Breast epithelium (tissue), 4 donors: ENCODE measurements at regions not wholly inside any gene's neighbourhood (a gene's known extent, or its start where the extent isn't known, plus 50 kb on each side); places are given as distances from the start of the nearest gene placed in this dataset.
A peak's percentile ranks its signal among the peaks of the same experiment; 100 is the strongest.

ENCODE experiments used
- DNase-seq, 2 donors: peaks; one replicate each; pipeline ENCODE4 v3.0.0-alpha.2; 2019; ENCODE audit warnings: low spot score in 2 of 2
- H3K27ac ChIP-seq, 2 donors: fragments of 200-600 bp; sonication (generic) in 1 of 2; one replicate each; pipeline ENCODE4 v1.5.1; 2016 to 2019; ENCODE audit warnings: mild to moderate bottlenecking in 1 of 2
- H3K27me3 ChIP-seq, 2 donors: fragments of 200-600 bp; sonication (generic) in 1 of 2; one replicate each; pipeline versions ENCODE4 v1.5.1 to v1.6.0; 2017 to 2019; ENCODE audit warnings: control low read depth in 1 of 2, mild to moderate bottlenecking in 1 of 2
- H3K36me3 ChIP-seq: fragments of 200-600 bp; one replicate; pipeline ENCODE4 v1.5.1; 2019
- H3K4me1 ChIP-seq, 2 donors: fragments of 200-600 bp; sonication (generic); one replicate each; pipeline ENCODE4 v1.5.1; 2016 to 2019; ENCODE audit warnings: control low read depth in 1 of 2
- H3K4me3 ChIP-seq, 3 donors: fragments of 200-600 bp; sonication (generic); 1 replicate in 2 of 3; 2 replicates in 1 of 3; pipeline ENCODE4 v1.5.1; 2016 to 2019; ENCODE audit warnings: mild to moderate bottlenecking in 3 of 3, moderate library complexity in 2 of 3
- H3K9me3 ChIP-seq, 2 donors: fragments of 200-600 bp; sonication (generic) in 1 of 2; one replicate each; pipeline ENCODE4 v1.5.1; 2016 to 2019; ENCODE audit warnings: control low read depth in 1 of 2
- CTCF ChIP-seq, 3 donors: fragments of 450-650 bp; IDR thresholded peaks; one replicate each; pipeline ENCODE4 v1.5.1; 2016 to 2017; ENCODE audit warnings: antibody characterized with exemption in 3 of 3, mild to moderate bottlenecking in 3 of 3, moderate library complexity in 3 of 3
- POLR2A ChIP-seq: fragments of 450-650 bp; IDR thresholded peaks from one replicate; pipeline ENCODE4 v1.6.1; 2016; ENCODE audit warnings: antibody characterized with exemption, mild to moderate bottlenecking, moderate library complexity
- POLR2AphosphoS5 ChIP-seq, 3 donors: sonication (generic); formaldehyde crosslinking; IDR thresholded peaks; one replicate each; pipeline ENCODE4 v1.6.1; 2017; ENCODE audit warnings: antibody characterized with exemption in 3 of 3
- intact Hi-C: fragments of 100-400 bp; cut with DNase I; formaldehyde crosslinking; loops from one replicate; pipeline ENCODE4 v1.15.1; 2023; ENCODE audit warnings: low total_unique reads

DNA sequence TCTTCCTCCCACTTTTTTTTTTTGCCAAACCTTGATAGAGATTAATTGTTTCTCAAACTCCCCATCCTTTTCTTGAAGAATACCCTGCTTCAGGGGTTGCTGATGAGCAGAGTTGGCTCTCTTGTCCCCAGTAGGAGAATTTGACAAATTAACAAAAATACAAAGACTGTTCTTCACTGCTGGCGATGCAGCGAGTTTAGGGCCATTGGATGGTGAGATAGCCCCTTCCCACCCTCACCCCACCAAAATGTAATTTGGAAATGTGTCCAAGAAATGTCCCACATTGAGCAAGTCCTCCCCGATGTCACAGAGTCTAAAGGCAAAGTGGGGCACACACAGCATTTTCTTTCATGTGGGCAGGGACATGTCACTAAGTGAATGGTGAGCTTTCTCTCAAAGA is 136.0 kb upstream of the RARB start:
- Histone ChIP-seq H3K27ac (peak overlapping the region; percentile 27 to 32), H3K9me3 (no peaks in the 10 kb centered on the region)
- TF ChIP-seq CTCF (IDR thresholded peaks at IDR 0.05) (no peak), POLR2AphosphoS5 (IDR thresholded peaks at IDR 0.05) (no peak), POLR2A (no peak)

DNA sequence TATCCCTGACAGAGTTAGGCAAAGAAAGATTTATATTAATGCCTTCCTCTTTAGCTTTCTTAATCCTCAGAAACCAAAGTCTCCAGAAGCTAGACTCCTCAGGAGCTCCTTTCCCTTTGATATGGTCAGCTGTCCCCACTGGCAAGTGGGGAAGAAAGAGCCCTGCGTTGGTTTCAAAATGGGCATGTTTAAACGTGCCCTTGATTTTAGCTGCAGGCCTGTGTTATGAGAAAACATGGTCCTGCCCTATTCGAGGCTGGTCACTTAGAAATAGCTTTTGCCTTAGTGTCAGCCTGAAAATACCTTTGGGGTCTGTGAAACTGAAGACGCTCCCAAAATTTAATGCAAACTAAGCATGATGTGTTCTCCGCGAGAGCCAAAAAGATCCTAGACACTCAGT is 135.5 kb upstream of the RARB start:
- Histone ChIP-seq H3K27me3 (no peaks in the 10 kb centered on the region), H3K4me3 (no peak overlapping the region), H3K27ac (peak overlapping the region in 1 of 2 donors; percentile 27), H3K36me3 (no peaks in the 10 kb centered on the region), H3K9me3 (no peaks in the 10 kb centered on the region), H3K4me1 (no peaks in the 10 kb centered on the region)
- TF ChIP-seq CTCF (IDR thresholded peaks at IDR 0.05) (no peak), POLR2A (no peak), POLR2AphosphoS5 (IDR thresholded peaks at IDR 0.05) (no peak)
- DNase-seq = peak in 1 of 2 donors; percentile 23
- intact Hi-C loops = no loop called here

More for the DNA sequence above, 136.0 kb upstream of the RARB start:
- no peak for DNase-seq
- H3K36me3 ChIP-seq = no peaks in the 10 kb centered on the region
- no peaks in the 10 kb centered on the region for H3K4me1 ChIP-seq
- no peaks in the 10 kb centered on the region for H3K27me3 ChIP-seq
- no peak overlapping the region for H3K4me3 ChIP-seq
- intact Hi-C loops = no loop called here

GRCh38 chr3:25293736-25294135 is 134.3 kb upstream of the RARB start:
- H3K27ac ChIP-seq = no peak overlapping the region
- no peaks in the 10 kb centered on the region for H3K9me3 ChIP-seq
- H3K27me3 ChIP-seq = no peaks in the 10 kb centered on the region
- intact Hi-C loops = no loop called here
- TF ChIP-seq POLR2AphosphoS5 (IDR thresholded peaks at IDR 0.05) = no peak
- no peak for TF ChIP-seq CTCF (IDR thresholded peaks at IDR 0.05)
- TF ChIP-seq POLR2A = no peak
- no peaks in the 10 kb centered on the region for H3K4me1 ChIP-seq
- no peak overlapping the region for H3K4me3 ChIP-seq
- no peaks in the 10 kb centered on the region for H3K36me3 ChIP-seq
- no peak for DNase-seq

- H3K27me3 ChIP-seq = no peaks in the 10 kb centered on the region
- no peak overlapping the region for H3K27ac ChIP-seq
- TF ChIP-seq CTCF (IDR thresholded peaks at IDR 0.05) (no peak), POLR2A (no peak)
- no peaks in the 10 kb centered on the region for H3K9me3 ChIP-seq
- H3K4me1 ChIP-seq = no peaks in the 10 kb centered on the region
- H3K36me3 ChIP-seq = no peaks in the 10 kb centered on the region
- intact Hi-C loops = no loop called here
- H3K4me3 ChIP-seq = no peak overlapping the region
- no peak for DNase-seq
Measured at GRCh38 chr3:25294169-25294805, 133.8 kb upstream of the RARB start.

DNA sequence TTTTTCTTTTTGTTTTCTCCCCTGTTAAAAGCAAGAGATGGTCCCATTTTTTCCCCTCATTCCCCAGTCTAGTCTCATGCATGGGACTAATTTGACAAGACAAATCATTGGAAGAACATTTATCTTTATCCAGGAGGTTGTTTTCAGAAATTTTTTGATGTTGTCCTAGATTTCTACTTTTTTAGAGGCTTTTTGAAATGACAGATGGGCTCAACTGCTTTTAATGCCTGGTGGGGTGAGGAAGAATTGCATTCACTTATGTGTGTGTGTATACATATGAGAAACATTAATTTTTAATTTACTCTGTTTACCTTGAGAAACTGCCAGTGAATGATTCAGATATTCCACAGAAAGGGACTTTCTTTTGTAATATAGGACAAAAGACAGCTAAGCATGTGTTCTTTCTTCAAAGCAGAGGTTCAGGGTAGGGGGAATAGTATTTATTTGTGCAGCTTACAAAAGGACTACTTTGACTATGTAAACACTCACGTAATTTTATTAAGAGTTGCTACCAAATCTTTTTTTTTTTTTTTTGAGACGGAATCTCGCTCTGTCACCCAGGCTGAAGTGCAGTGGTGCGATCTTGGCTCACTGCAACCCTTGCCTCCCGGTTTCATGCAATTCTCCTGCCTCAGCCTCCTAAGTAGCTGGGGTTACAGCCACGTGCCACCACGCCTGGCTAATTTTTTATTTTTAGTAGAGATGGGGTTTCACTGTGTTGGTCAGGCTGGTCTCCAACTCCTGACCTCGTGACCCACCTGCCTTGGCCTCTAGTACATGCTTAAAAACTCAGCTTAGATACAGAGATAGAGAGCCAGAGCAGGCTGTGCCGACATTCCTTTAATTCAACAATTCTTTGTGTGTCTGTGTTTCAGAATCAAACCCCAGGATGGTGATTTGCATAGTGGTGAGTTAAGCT is 130.1 kb upstream of the RARB start:
- no peaks in the 10 kb centered on the region for H3K27me3 ChIP-seq
- no peaks in the 10 kb centered on the region for H3K36me3 ChIP-seq
- no peaks in the 10 kb centered on the region for H3K9me3 ChIP-seq
- DNase-seq = no peak
- no peak overlapping the region for H3K27ac ChIP-seq
- H3K4me1 ChIP-seq = no peaks in the 10 kb centered on the region
- TF ChIP-seq POLR2A (no peak), CTCF (IDR thresholded peaks at IDR 0.05) (no peak), POLR2AphosphoS5 (IDR thresholded peaks at IDR 0.05) (no peak)
- H3K4me3 ChIP-seq = no peak overlapping the region
- intact Hi-C loops = no loop called here
